ENCODE measurements at regions not wholly inside any gene's neighbourhood (a gene's known extent, or its start where the extent isn't known, plus 50 kb on each side); places are given as distances from the start of the nearest gene placed in this dataset.

DNA sequence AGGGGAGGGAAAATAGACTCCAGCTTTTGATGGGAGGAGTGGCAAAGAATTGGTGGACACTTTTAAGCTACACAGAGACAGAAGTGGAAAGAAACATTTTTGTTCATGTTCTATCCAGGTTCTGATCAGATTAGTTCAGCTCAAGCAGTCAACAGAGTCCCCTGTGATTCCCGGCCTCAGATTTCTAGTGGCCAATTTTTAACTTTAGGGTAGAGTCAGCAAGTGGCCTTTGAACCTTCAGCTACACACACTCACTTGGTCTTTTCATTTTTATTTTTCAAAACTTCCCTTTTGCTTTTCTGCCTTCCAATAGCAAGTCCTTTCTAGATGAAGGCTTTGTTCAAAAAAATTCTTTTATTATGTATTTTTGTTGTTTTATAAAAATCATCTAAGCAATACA is 169.2 kb upstream of the RPS6KA3 start:
- Histone ChIP-seq H3K9ac (ENCODE audit: low read length) (no peak overlapping the region), H3K27me3 (ENCODE audit: low read depth, low read length) (peaks cover 9% of the 10 kb centered on the region; the same call in 1 of the 2 replicates), H2AFZ (ENCODE audit: low read depth, low read length) (no peak overlapping the region), H4K20me1 (ENCODE audit: insufficient read depth, low read length) (no peaks in the 10 kb centered on the region), H3K9me3 (ENCODE audit: insufficient read depth, low read length) (no peaks in the 10 kb centered on the region), H3K79me2 (ENCODE audit: low read length) (no peaks in the 10 kb centered on the region), H3K4me3 (ENCODE audit: low read length) (no peak overlapping the region), H3K4me1 (ENCODE audit: low read length) (peaks cover 10% of the 10 kb centered on the region), H3K27ac (ENCODE audit: low read length) (no peak overlapping the region), H3K4me2 (ENCODE audit: low read length) (no peak overlapping the region), H3K36me3 (replicated peaks; ENCODE audit: low read depth, low read length) (no peaks in the 10 kb centered on the region)
- TF ChIP-seq EZH2phosphoT487 (IDR thresholded peaks at IDR 0.05; ENCODE audit: low read depth), result no peak
- TF ChIP-seq, protein P1, sequence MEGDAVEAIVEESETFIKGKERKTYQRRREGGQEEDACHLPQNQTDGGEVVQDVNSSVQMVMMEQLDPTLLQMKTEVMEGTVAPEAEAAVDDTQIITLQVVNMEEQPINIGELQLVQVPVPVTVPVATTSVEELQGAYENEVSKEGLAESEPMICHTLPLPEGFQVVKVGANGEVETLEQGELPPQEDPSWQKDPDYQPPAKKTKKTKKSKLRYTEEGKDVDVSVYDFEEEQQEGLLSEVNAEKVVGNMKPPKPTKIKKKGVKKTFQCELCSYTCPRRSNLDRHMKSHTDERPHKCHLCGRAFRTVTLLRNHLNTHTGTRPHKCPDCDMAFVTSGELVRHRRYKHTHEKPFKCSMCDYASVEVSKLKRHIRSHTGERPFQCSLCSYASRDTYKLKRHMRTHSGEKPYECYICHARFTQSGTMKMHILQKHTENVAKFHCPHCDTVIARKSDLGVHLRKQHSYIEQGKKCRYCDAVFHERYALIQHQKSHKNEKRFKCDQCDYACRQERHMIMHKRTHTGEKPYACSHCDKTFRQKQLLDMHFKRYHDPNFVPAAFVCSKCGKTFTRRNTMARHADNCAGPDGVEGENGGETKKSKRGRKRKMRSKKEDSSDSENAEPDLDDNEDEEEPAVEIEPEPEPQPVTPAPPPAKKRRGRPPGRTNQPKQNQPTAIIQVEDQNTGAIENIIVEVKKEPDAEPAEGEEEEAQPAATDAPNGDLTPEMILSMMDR (IDR thresholded peaks at IDR 0.05; ENCODE audit: low read depth, low read length), result no peak

DNA sequence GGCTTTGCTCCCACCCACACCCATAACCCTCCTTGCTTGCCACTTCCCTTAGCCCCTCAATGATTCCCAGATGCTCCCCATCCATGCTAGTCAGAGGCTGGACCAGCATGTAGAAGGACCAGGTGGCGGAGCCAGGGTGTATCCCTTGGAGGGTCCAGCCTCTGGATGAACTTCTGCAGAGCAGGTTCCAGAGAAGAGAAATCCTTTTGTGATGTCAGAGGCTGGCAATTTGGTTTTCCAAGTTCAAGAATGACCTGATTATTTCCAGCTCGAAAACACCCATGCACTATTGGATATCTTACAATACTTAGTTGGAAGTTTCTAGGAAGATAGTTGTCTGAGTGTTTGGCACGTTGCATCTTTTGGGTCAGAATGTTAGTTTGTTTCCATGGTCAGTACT is 168.3 kb upstream of the RPS6KA3 start:
- H3K4me3 ChIP-seq (ENCODE audit: low read length), result no peak overlapping the region
- H4K20me1 ChIP-seq (ENCODE audit: insufficient read depth, low read length), result no peaks in the 10 kb centered on the region
- H3K9ac ChIP-seq (ENCODE audit: low read length), result no peak overlapping the region
- peaks cover 9% of the 10 kb centered on the region; the same call in 1 of the 2 replicates for H3K27me3 ChIP-seq (ENCODE audit: low read depth, low read length)
- no peaks in the 10 kb centered on the region for H3K36me3 ChIP-seq (replicated peaks; ENCODE audit: low read depth, low read length)
- no peaks in the 10 kb centered on the region for H3K9me3 ChIP-seq (ENCODE audit: insufficient read depth, low read length)
- no peak overlapping the region for H2AFZ ChIP-seq (ENCODE audit: low read depth, low read length)
- peaks cover 10% of the 10 kb centered on the region for H3K4me1 ChIP-seq (ENCODE audit: low read length)
- H3K27ac ChIP-seq (ENCODE audit: low read length), result no peak overlapping the region
- TF ChIP-seq EZH2phosphoT487 (IDR thresholded peaks at IDR 0.05; ENCODE audit: low read depth), result no peak
- TF ChIP-seq, protein P1 (IDR thresholded peaks at IDR 0.05; ENCODE audit: low read depth, low read length), result no peak
- no peak overlapping the region for H3K4me2 ChIP-seq (ENCODE audit: low read length)
- no peaks in the 10 kb centered on the region for H3K79me2 ChIP-seq (ENCODE audit: low read length)

DNA sequence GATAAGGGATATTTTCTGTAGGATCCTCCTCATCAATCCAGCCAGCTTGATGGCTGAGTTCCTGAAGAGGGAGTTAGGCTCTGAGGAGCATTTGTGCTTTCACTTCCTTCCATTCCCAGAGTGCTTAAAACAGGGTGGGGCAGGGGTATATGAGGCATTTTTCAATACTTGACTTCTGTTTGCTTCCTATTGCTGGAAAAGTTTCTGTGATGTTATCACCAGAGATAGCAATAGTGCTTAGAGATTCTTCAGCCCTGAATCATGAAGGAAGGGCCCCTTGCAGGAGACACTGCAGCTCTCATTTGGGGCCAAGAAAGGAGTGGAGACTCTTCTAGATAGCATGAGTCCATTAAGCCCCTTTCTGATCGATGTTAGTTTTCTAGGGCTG is 166.7 kb upstream of the RPS6KA3 start:
- Histone ChIP-seq H3K9ac (ENCODE audit: low read length) (no peak overlapping the region), H3K27me3 (ENCODE audit: low read depth, low read length) (peaks cover 9% of the 10 kb centered on the region; the same call in 1 of the 2 replicates), H3K4me3 (ENCODE audit: low read length) (no peak overlapping the region), H2AFZ (ENCODE audit: low read depth, low read length) (no peak overlapping the region), H3K36me3 (replicated peaks; ENCODE audit: low read depth, low read length) (no peaks in the 10 kb centered on the region), H3K9me3 (ENCODE audit: insufficient read depth, low read length) (no peaks in the 10 kb centered on the region), H3K79me2 (ENCODE audit: low read length) (no peaks in the 10 kb centered on the region), H3K4me1 (ENCODE audit: low read length) (peaks cover 10% of the 10 kb centered on the region), H4K20me1 (ENCODE audit: insufficient read depth, low read length) (no peaks in the 10 kb centered on the region), H3K27ac (ENCODE audit: low read length) (no peak overlapping the region), H3K4me2 (ENCODE audit: low read length) (0 out of 2 replicates have a peak overlapping the region, but pooled peaks have one; percentile 0)
- TF ChIP-seq, protein P1 (IDR thresholded peaks at IDR 0.05; ENCODE audit: low read depth, low read length), result no peak
- no peak for TF ChIP-seq EZH2phosphoT487 (IDR thresholded peaks at IDR 0.05; ENCODE audit: low read depth)

DNA sequence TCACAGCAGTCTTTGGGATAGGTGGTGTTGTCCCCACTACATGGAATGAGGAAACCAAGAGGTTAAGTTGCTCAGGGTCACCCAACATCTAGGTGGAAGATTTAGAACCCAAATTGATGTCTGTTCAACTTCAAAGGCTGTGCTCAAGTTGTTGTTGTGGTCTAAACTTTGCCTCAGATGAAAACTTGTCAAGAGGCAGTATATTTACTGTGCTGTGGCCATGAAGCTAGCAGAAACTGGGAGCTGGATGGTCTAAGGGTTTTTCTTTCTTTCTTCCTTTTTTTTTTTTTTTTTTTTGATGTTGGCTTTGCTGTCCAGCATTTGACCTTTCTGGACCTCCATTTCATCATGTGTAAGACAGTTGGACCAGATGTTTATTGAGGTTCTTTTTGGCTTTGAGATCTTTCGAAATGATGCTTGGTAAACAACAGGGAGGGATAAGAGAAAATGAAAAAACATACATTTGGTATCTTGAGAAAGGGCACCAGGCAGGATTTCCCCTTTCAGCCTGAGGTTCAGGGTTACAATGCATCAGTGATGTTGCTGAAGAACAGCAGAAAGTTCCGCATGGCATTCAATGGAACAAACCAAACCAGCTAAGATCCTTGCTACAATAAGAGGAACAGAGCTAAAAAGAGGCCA is 166.2 kb upstream of the RPS6KA3 start:
- Histone ChIP-seq H3K79me2 (ENCODE audit: low read length) (no peaks in the 10 kb centered on the region), H4K20me1 (ENCODE audit: insufficient read depth, low read length) (no peaks in the 10 kb centered on the region), H3K4me3 (ENCODE audit: low read length) (no peak overlapping the region), H3K4me2 (ENCODE audit: low read length) (0 out of 2 replicates have a peak overlapping the region, but pooled peaks have one; percentile 0), H3K36me3 (replicated peaks; ENCODE audit: low read depth, low read length) (no peaks in the 10 kb centered on the region), H3K27ac (ENCODE audit: low read length) (no peak overlapping the region), H3K4me1 (ENCODE audit: low read length) (peaks cover 10% of the 10 kb centered on the region), H3K27me3 (ENCODE audit: low read depth, low read length) (peaks cover 9% of the 10 kb centered on the region; the same call in 1 of the 2 replicates), H3K9me3 (ENCODE audit: insufficient read depth, low read length) (no peaks in the 10 kb centered on the region), H3K9ac (ENCODE audit: low read length) (no peak overlapping the region), H2AFZ (ENCODE audit: low read depth, low read length) (no peak overlapping the region)
- TF ChIP-seq EZH2phosphoT487 (IDR thresholded peaks at IDR 0.05; ENCODE audit: low read depth), result no peak
- TF ChIP-seq, protein P1 (IDR thresholded peaks at IDR 0.05; ENCODE audit: low read depth, low read length), result no peak
